ENCODE measurements at regions not wholly inside any gene's neighbourhood (a gene's known extent, or its start where the extent isn't known, plus 50 kb on each side); places are given as distances from the start of the nearest gene placed in this dataset.
"Not testable (repeated sequence)": the region's sequence is repeated elsewhere in the genome, so short reads cannot be mapped to it uniquely, and the experiment has no call there.

- DNase-seq (ENCODE audit: low read depth in 4 of 4, low spot score in 2 of 4) = no peak
Observed at GRCh38 chr4:181020456-181020855, 1222.7 kb upstream of the TENM3 start.

- no peak for DNase-seq (ENCODE audit: low read depth in 4 of 4, low spot score in 2 of 4)
Observed at GRCh38 chr4:181021213-181021612, 1222.0 kb upstream of the TENM3 start.

GRCh38 chr4:181030135-181030921, 1212.9 kb upstream of the TENM3 start:
- DNase-seq (ENCODE audit: low read depth in 4 of 4, low spot score in 2 of 4) = not testable (repeated sequence)

GRCh38 chr4:181030961-181031360, 1212.2 kb upstream of the TENM3 start:
- DNase-seq (ENCODE audit: low read depth in 4 of 4, low spot score in 2 of 4) = no peak

- DNase-seq (ENCODE audit: low read depth in 4 of 4, low spot score in 2 of 4) = no peak
Observed at GRCh38 chr4:181043486-181043885, 1199.7 kb upstream of the TENM3 start.

GRCh38 chr4:181046809-181047208, 1196.4 kb upstream of the TENM3 start:
- DNase-seq (ENCODE audit: low read depth in 4 of 4, low spot score in 2 of 4) = no peak

- no peak for DNase-seq (ENCODE audit: low read depth in 4 of 4, low spot score in 2 of 4)
Observed at GRCh38 chr4:181051931-181052330, 1191.3 kb upstream of the TENM3 start.

GRCh38 chr4:181061787-181062186, 1181.4 kb upstream of the TENM3 start:
- DNase-seq (ENCODE audit: low read depth in 4 of 4, low spot score in 2 of 4) = no peak

GRCh38 chr4:181063212-181063611, 1180.0 kb upstream of the TENM3 start:
- no peak for DNase-seq (ENCODE audit: low read depth in 4 of 4, low spot score in 2 of 4)

GRCh38 chr4:181077341-181077740, 1165.9 kb upstream of the TENM3 start:
- no peak for DNase-seq (ENCODE audit: low read depth in 4 of 4, low spot score in 2 of 4)

- DNase-seq (ENCODE audit: low read depth in 4 of 4, low spot score in 2 of 4) = no peak
Observed at GRCh38 chr4:181078196-181078595, 1165.0 kb upstream of the TENM3 start.

GRCh38 chr4:181083757-181084361, 1159.3 kb upstream of the TENM3 start:
- no peak for DNase-seq (ENCODE audit: low read depth in 4 of 4, low spot score in 2 of 4)

GRCh38 chr4:181085557-181085956, 1157.6 kb upstream of the TENM3 start:
- DNase-seq (ENCODE audit: low read depth in 4 of 4, low spot score in 2 of 4) = no peak

- no peak for DNase-seq (ENCODE audit: low read depth in 4 of 4, low spot score in 2 of 4)
Observed at GRCh38 chr4:181105487-181105886, 1137.7 kb upstream of the TENM3 start.

GRCh38 chr4:181106398-181106797, 1136.8 kb upstream of the TENM3 start:
- no peak for DNase-seq (ENCODE audit: low read depth in 4 of 4, low spot score in 2 of 4)

- DNase-seq (ENCODE audit: low read depth in 4 of 4, low spot score in 2 of 4) = no peak
Observed at GRCh38 chr4:181108237-181108636, 1135.0 kb upstream of the TENM3 start.

- no peak for DNase-seq (ENCODE audit: low read depth in 4 of 4, low spot score in 2 of 4)
Observed at GRCh38 chr4:181119186-181119585, 1124.0 kb upstream of the TENM3 start.

- DNase-seq (ENCODE audit: low read depth in 4 of 4, low spot score in 2 of 4) = no peak
Observed at GRCh38 chr4:181121733-181122132, 1121.5 kb upstream of the TENM3 start.

GRCh38 chr4:181127171-181127570, 1116.0 kb upstream of the TENM3 start:
- DNase-seq (ENCODE audit: low read depth in 4 of 4, low spot score in 2 of 4) = no peak

- not testable (repeated sequence) for DNase-seq (ENCODE audit: low read depth in 4 of 4, low spot score in 2 of 4)
Observed at GRCh38 chr4:181130317-181130716, 1112.9 kb upstream of the TENM3 start.

GRCh38 chr4:181137351-181137750, 1105.9 kb upstream of the TENM3 start:
- no peak for DNase-seq (ENCODE audit: low read depth in 4 of 4, low spot score in 2 of 4)

GRCh38 chr4:181138116-181138515, 1105.1 kb upstream of the TENM3 start:
- no peak for DNase-seq (ENCODE audit: low read depth in 4 of 4, low spot score in 2 of 4)
